ENCODE measurements at regions not wholly inside any gene's neighbourhood (a gene's known extent, or its start where the extent isn't known, plus 50 kb on each side); places are given as distances from the start of the nearest gene placed in this dataset.

- POLR2A ChIA-PET, result no interaction called here
- no TSS peak for BruUV-seq (replicated peaks)
- Histone ChIP-seq H3K4me3 (ENCODE audit: low read depth in 2 of 2, low read length in 2 of 2) (no peak overlapping the region), H3K36me3 (ENCODE audit: control insufficient read depth, insufficient read depth, low read length) (no peaks in the 10 kb centered on the region), H3K9me3 (ENCODE audit: control insufficient read depth, insufficient read depth, low read depth, low read length) (no peaks in the 10 kb centered on the region), H3K27me3 (ENCODE audit: control insufficient read depth, insufficient read depth, low read length) (no peaks in the 10 kb centered on the region), H3K27ac (ENCODE audit: low read length) (no peak overlapping the region), H3K4me1 (ENCODE audit: control insufficient read depth, insufficient read depth, low read length) (no peaks in the 10 kb centered on the region)
- ATAC-seq (no peak), DNase-seq (ENCODE audit: low read depth, low spot score) (no peak)
- in situ Hi-C loops (cut with HindIII; ENCODE audit: low pct_unique_long_range_greater_than_20kb, low sequenced_read_pairs), result no loop called here
- TF ChIP-seq SIN3A (IDR thresholded peaks at IDR 0.05; ENCODE audit: borderline replicate concordance, insufficient read depth, low read depth, low read length) (no peak), POLR2AphosphoS5 (IDR thresholded peaks at IDR 0.05; ENCODE audit: low read depth, low read length) (no peak), CTCF (IDR thresholded peaks at IDR 0.05) (no peak), TCF7L2 (IDR thresholded peaks at IDR 0.05; ENCODE audit: low read depth, low read length) (no peak), REST (IDR thresholded peaks at IDR 0.05; ENCODE audit: insufficient read depth in 1 of 2, low read depth in 2 of 2, low read length in 1 of 2) (no peak)
- CTCF ChIA-PET, result no interaction called here
- intact Hi-C loops (cut with micrococcal nuclease; ENCODE audit: unreplicated experiment), result no loop called here
Observed at GRCh38 chr6:102458990-102459389, 1065.5 kb downstream of the GRIK2 start.

GRCh38 chr6:102438171-102438570 is 1044.7 kb downstream of the GRIK2 start:
- no peaks in the 10 kb centered on the region for H3K36me3 ChIP-seq (ENCODE audit: control insufficient read depth, insufficient read depth, low read length)
- no peaks in the 10 kb centered on the region for H3K4me1 ChIP-seq (ENCODE audit: control insufficient read depth, insufficient read depth, low read length)
- DNase-seq (ENCODE audit: low read depth, low spot score) (no peak), ATAC-seq (no peak)
- in situ Hi-C loops (cut with HindIII; ENCODE audit: low pct_unique_long_range_greater_than_20kb, low sequenced_read_pairs), result no loop called here
- H3K4me3 ChIP-seq (ENCODE audit: low read depth in 2 of 2, low read length in 2 of 2), result no peak overlapping the region
- no peak for TF ChIP-seq SIN3A (IDR thresholded peaks at IDR 0.05; ENCODE audit: borderline replicate concordance, insufficient read depth, low read depth, low read length)
- no peak for TF ChIP-seq TCF7L2 (IDR thresholded peaks at IDR 0.05; ENCODE audit: low read depth, low read length)
- no peak for TF ChIP-seq CTCF (IDR thresholded peaks at IDR 0.05)
- no peak for TF ChIP-seq POLR2AphosphoS5 (IDR thresholded peaks at IDR 0.05; ENCODE audit: low read depth, low read length)
- no peak for TF ChIP-seq REST (IDR thresholded peaks at IDR 0.05; ENCODE audit: insufficient read depth in 1 of 2, low read depth in 2 of 2, low read length in 1 of 2)
- no peaks in the 10 kb centered on the region for H3K9me3 ChIP-seq (ENCODE audit: control insufficient read depth, insufficient read depth, low read depth, low read length)
- H3K27me3 ChIP-seq (ENCODE audit: control insufficient read depth, insufficient read depth, low read length), result no peaks in the 10 kb centered on the region
- ChIA-PET CTCF (no interaction called here), POLR2A (no interaction called here)
- no TSS peak for BruUV-seq (replicated peaks)
- no peak overlapping the region for H3K27ac ChIP-seq (ENCODE audit: low read length)
- intact Hi-C loops (cut with micrococcal nuclease; ENCODE audit: unreplicated experiment), result no loop called here

All from Panc1 (cell line).